Amygdala (tissue), 56 donors: ENCODE measurements at regions not wholly inside any gene's neighbourhood (a gene's known extent, or its start where the extent isn't known, plus 50 kb on each side); places are given as distances from the start of the nearest gene placed in this dataset.

Source experiments
- DNase-seq, 56 donors: peaks; one replicate each; lab custom pipeline; 2025; lab: John Stamatoyannopoulos, UW

GRCh38 chr6:22878324-22878701 is 308.9 kb downstream of the HDGFL1 start:
- no peak for DNase-seq

- no peak for DNase-seq
These were observed 309.3 kb downstream of the HDGFL1 start for GRCh38 chr6:22878706-22879105.

DNA sequence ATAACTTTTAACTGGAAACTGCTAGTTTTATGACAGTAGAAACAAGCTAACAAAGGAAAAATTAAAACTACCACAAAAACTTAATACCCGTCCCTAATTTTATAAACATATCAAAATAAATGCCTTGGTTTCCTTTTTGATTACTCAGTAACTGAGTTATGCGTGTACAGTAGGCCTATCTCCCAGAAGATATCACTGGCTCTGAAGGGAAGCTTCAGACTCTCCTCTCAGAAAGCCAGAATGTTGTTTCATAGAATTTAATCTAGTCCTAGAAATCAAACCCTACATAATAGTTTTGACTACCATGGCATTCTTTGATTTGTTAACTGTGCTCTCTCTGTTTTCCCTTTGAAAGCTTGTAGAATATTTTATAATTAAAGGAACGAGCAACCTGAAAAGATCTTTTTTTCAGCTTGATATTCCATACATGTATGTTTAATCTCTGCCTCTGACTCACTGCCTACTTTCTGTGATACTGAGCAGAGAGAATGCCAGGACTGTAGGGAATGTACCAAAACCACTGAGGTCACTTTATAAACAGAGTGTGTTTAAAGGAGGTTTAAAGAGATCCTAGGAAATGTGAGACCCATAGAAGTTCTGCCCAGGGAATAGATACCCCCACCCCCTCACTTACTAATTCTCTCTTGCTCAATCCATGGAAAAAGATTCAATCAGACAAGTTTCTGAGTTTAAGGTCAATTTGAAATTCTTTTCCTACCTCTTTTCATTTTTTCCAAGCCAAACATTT is 311.5 kb downstream of the HDGFL1 start:
- DNase-seq, result no peak

DNA sequence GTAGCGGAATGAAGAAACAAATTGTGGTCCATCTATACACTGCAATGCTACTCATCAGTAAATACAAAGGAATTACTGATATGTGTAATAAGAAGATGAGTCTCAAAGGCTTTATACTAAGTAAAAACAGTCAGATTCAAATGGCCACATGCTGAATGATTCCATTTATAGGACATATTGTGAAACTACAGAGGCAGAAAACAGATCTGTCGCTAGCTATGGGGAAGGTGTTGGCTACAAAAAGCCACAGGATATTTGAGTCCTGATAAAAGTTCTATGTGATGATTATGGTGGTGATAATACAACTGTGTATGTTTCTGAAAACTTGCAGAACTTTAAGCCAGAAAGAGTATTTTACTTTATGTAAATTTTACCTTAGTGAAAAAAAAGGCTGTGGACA is 313.2 kb downstream of the HDGFL1 start:
- DNase-seq, result no peak

- DNase-seq, result no peak
These were observed 313.8 kb downstream of the HDGFL1 start for GRCh38 chr6:22883061-22883717.

- DNase-seq, result no peak
These were observed 315.1 kb downstream of the HDGFL1 start for GRCh38 chr6:22884456-22884855.

- no peak for DNase-seq
These were observed 317.6 kb downstream of the HDGFL1 start for GRCh38 chr6:22886650-22887581.

- DNase-seq, result no peak
These were observed 318.9 kb downstream of the HDGFL1 start for GRCh38 chr6:22888163-22888752.

DNA sequence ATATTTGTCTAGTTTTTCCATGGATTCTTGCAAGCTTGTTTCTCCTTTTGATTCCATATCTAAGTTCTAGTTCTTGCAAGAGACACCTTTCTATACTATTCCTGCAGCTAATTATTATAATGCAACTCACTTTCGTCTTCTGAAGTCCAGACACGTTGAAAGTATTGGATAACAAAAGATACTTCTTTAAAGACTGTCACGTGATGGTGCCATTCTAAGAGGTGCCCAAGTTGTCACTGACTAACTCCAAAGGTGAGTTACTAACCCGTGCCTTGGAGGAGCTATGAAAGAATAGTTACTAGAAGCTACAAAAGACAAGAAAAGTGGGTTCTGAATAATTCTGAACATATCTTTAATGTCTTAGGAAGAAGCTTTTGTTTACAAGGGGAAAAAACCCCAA is 322.6 kb downstream of the HDGFL1 start:
- no peak for DNase-seq

- DNase-seq, result no peak
These were observed 323.1 kb downstream of the HDGFL1 start for GRCh38 chr6:22892452-22892851.

GRCh38 chr6:22896696-22897095 is 327.3 kb downstream of the HDGFL1 start:
- no peak for DNase-seq

DNA sequence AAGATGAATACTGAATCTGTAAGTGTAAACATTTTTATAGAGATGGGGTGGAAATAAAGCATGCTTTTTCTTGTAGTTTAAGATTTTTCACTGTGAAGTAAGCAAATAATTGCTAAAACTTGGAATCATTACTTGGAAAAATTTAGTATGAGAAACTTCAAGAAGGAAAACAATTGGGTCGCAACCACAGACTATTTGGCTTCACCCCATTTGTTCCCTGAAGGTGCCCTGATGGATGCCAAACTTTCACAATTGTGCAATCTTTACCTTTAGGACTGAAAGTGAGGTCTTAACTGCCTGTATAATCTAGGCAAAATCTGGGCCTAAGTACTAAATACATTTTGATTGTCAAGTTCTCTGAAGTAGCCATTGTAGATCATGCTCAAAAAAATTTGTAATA is 330.1 kb downstream of the HDGFL1 start:
- DNase-seq, result no peak

- DNase-seq, result no peak
These were observed 334.5 kb downstream of the HDGFL1 start for GRCh38 chr6:22903826-22904225.

- no peak for DNase-seq
These were observed 335.1 kb downstream of the HDGFL1 start for GRCh38 chr6:22904431-22904830.

DNA sequence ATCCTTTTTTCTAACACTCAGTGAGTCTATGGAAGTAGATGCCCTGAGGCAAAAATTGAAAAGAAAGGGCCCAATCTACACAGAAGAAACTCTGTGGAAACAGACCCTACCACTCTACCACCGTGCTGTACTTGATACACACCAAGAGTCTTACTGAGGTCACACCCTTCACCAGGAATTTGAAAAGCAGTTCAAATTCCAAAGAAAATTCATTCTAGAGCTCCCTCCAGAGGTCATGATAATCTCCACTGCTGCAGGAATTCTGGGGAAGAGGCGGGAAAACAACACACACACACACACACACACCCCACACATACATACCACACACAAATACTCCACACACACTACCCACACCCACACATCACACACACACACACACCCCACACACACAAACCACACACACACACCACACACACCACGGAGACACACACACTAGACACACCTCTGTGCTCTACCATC is 336.8 kb downstream of the HDGFL1 start:
- no peak for DNase-seq

GRCh38 chr6:22907085-22907484 is 337.7 kb downstream of the HDGFL1 start:
- no peak for DNase-seq

GRCh38 chr6:22910370-22910769 is 341.0 kb downstream of the HDGFL1 start:
- no peak for DNase-seq

GRCh38 chr6:22913612-22914011 is 344.2 kb downstream of the HDGFL1 start:
- no peak for DNase-seq

- DNase-seq, result no peak
These were observed 348.0 kb downstream of the HDGFL1 start for GRCh38 chr6:22917344-22917743.

DNA sequence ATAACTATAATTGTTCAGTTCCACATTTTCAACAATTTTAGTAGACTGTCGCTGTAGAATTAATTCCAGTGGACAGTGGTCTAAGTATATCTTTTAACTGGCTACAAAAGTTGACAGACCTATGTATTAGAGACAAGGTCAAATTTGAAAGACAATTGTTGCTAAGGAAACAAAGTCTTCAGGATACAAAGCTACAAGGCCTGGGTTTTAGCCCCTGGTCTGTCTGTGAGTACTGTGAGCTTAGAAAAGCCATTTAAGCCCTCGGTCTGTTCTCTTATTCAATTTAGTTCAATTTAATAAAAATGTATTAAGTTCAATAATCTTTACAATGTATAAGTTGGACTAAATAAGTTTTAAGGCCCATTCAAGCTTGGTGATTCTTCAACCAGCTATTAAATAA is 352.5 kb downstream of the HDGFL1 start:
- DNase-seq, result no peak

DNA sequence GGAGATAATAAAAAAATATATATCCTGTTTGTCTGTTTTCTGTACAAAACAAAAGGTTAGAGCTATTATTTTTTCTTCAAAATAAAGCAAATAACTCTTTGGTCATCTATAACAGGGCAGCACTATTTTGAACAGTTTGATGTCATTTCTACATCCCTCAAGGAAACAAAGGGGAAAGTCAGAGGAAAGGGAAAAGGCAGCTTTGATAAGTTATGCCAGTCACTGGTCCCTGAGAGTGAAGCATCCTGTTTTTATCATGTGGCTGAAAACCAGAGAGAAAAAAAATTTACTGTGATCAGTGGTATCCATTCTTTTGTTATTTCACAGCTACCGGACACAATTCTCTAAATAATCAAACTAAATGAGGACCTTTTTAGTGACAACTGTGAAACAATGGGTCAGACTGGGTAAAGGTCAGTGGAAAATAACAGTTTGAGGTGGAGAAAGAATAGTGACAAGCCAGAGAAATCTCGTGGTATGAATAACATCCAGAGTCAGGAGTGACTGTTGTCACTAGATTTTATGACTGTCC is 356.0 kb downstream of the HDGFL1 start:
- DNase-seq, result no peak
